Esophagus squamous epithelium (tissue), 4 donors: ENCODE measurements at regions not wholly inside any gene's neighbourhood (a gene's known extent, or its start where the extent isn't known, plus 50 kb on each side); places are given as distances from the start of the nearest gene placed in this dataset.

ENCODE experiments used
- POLR2A ChIP-seq, 4 donors: fragments of 450-650 bp; IDR thresholded peaks; one replicate each; pipeline ENCODE4 v1.6.1; 2017; ENCODE audit warnings: antibody characterized with exemption in 4 of 4, mild to moderate bottlenecking in 4 of 4, moderate library complexity in 3 of 4
- TF ChIP-seq, protein P1 (sequence below), 6 experiments: fragments of 450-650 bp in 4 of 6; fragments of 200-600 bp in 2 of 6; sonication (generic) in 2 of 6; IDR thresholded peaks; one replicate each; pipeline ENCODE4 v1.5.1; 2016 to 2019; ENCODE audit warnings: antibody characterized with exemption in 6 of 6, mild to moderate bottlenecking in 4 of 6, moderate library complexity in 4 of 6

DNA sequence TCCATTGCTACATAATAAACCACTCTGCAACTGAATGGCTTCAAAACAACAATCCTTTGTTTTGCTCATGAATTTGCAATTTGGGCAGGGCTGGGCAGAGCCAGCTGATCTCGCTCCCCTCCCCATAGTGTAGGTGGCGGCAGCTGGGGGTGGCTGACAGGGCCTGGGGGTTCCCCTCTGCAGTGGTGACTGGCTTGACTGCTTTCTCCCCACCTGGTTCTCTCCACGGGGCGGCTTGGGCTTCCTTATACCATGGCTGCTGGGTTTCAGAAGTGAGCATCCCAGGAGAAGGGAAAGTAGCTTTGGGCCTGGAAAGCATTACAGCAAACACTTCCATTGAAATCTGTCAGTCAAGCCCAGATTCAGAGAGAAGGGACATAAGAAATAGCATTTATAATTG, 129.7 kb upstream of the ZBTB40 start:
- TF ChIP-seq, protein P1, sequence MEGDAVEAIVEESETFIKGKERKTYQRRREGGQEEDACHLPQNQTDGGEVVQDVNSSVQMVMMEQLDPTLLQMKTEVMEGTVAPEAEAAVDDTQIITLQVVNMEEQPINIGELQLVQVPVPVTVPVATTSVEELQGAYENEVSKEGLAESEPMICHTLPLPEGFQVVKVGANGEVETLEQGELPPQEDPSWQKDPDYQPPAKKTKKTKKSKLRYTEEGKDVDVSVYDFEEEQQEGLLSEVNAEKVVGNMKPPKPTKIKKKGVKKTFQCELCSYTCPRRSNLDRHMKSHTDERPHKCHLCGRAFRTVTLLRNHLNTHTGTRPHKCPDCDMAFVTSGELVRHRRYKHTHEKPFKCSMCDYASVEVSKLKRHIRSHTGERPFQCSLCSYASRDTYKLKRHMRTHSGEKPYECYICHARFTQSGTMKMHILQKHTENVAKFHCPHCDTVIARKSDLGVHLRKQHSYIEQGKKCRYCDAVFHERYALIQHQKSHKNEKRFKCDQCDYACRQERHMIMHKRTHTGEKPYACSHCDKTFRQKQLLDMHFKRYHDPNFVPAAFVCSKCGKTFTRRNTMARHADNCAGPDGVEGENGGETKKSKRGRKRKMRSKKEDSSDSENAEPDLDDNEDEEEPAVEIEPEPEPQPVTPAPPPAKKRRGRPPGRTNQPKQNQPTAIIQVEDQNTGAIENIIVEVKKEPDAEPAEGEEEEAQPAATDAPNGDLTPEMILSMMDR (IDR thresholded peaks at IDR 0.05) = no peak
- TF ChIP-seq POLR2A (IDR thresholded peaks at IDR 0.05) = no peak
